ENCODE measurements at regions not wholly inside any gene's neighbourhood (a gene's known extent, or its start where the extent isn't known, plus 50 kb on each side); places are given as distances from the start of the nearest gene placed in this dataset.

DNA sequence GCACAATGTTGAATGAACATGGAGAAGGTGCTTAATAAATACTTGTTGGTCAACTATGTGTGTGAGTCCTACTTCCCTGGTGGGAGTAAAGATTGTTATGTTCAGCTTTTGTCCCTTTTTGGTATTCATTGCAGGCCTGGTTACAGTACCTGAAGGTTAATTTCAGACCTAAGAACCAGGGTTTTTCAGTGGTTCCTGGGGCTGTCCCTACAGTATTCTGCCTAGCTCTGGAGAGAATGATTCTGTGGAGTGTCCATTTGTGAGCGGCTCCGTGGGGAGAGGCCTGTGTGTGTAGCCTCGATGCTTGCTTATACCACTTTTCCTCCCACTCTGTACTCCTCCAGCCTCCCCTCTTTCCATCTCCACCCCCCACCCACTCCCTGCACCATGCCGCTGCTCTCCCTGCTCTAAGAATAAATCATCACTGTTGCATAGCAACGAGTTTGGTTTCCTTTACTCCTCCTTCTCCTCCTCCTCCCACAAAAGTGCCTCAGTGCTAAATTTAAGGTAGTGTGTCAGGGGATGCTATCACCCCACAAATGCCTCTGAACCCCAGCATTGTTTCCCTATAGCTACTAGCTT lies 150.6 kb upstream of the ROPN1 start:
- intact Hi-C loops (cut with DNase I), result no loop called here
- DNase-seq, result no peak
- 13 to 22% (median 20%) methylated on average over 5 of the region's 5 CpGs for WGBS, 3 donors
- Histone ChIP-seq H3K4me1 (ENCODE audit: insufficient read depth) (no peaks in the 10 kb centered on the region), H3K27me3 (no peaks in the 10 kb centered on the region), H3K4me3 (no peak overlapping the region), H3K27ac (no peak overlapping the region), H3K36me3 (no peaks in the 10 kb centered on the region), H3K9me3 (no peaks in the 10 kb centered on the region)
- no peak for TF ChIP-seq POLR2A (IDR thresholded peaks at IDR 0.05)
- TF ChIP-seq, protein P1, sequence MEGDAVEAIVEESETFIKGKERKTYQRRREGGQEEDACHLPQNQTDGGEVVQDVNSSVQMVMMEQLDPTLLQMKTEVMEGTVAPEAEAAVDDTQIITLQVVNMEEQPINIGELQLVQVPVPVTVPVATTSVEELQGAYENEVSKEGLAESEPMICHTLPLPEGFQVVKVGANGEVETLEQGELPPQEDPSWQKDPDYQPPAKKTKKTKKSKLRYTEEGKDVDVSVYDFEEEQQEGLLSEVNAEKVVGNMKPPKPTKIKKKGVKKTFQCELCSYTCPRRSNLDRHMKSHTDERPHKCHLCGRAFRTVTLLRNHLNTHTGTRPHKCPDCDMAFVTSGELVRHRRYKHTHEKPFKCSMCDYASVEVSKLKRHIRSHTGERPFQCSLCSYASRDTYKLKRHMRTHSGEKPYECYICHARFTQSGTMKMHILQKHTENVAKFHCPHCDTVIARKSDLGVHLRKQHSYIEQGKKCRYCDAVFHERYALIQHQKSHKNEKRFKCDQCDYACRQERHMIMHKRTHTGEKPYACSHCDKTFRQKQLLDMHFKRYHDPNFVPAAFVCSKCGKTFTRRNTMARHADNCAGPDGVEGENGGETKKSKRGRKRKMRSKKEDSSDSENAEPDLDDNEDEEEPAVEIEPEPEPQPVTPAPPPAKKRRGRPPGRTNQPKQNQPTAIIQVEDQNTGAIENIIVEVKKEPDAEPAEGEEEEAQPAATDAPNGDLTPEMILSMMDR (IDR thresholded peaks at IDR 0.05), result no peak
- no peak for TF ChIP-seq EP300 (IDR thresholded peaks at IDR 0.05)

DNA sequence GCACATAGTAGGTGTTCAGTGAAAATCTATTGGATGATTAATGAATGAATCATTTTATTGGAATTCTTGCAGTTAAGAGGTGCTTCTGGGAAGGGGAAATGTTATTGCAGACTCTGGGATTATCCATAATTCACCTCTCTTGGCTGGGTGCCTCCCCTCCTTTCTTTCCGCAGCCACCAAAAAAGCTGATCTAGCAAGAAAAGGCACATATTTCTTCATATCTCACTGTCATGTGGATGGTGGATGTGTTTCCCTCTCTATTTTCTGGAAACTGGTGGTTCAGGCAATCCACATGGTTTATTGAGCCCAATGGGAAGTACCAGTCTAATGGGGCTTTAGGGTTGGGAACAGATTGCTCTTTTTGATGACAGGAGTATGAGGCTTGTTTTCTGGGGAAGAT lies 151.1 kb upstream of the ROPN1 start:
- no peak overlapping the region for H3K27ac ChIP-seq
- no peaks in the 10 kb centered on the region for H3K9me3 ChIP-seq
- no peaks in the 10 kb centered on the region for H3K4me1 ChIP-seq (ENCODE audit: insufficient read depth)
- H3K27me3 ChIP-seq, result no peaks in the 10 kb centered on the region
- no peaks in the 10 kb centered on the region for H3K36me3 ChIP-seq
- TF ChIP-seq EP300 (IDR thresholded peaks at IDR 0.05), result no peak
- TF ChIP-seq POLR2A (IDR thresholded peaks at IDR 0.05), result no peak
- TF ChIP-seq, protein P1 (IDR thresholded peaks at IDR 0.05), result no peak
- intact Hi-C loops (cut with DNase I), result no loop called here
- DNase-seq, result no peak
- WGBS, 3 donors, result 36 to 63% (median 52%) methylated on average over 1 of the region's 1 CpG
- no peak overlapping the region for H3K4me3 ChIP-seq

DNA sequence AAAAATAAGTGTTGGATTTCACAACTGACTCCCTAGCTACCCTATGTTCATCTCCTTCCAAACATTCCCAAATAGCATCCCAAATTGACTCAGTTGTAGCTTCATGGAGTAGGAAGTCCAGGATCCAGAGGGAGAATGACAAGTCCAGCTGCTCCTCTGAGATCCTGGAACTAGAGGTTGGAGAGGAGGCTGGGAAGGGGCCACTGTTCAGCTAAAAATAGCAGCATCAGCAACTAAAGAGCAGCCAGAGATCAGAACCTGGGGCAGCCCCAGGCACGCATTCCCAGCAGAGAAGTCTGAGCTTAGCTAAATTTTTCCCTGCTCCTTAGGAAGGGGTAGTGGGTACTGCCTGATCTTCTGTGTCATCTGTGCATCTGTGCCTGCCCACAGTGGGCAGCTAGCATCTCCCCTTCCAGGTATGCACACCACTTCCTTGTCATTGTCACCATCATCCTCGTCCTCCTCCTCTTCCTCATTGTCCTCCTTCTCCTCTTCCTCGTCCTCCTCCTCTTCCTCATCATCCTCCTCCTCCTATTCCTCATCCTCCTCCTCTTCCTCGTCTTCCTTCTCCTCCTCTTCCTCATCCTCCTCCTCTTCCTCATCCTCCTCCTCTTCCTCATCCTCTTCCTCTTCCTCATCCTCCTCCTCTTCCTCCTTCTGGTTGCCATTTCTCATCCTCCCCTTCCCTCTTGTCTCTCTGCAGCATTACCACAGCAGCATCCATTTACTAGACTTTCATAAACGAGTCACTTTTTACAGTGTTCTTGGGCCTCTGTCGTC lies 152.3 kb upstream of the ROPN1 start:
- 78 to 90% (median 82%) methylated on average over 6 of the region's 6 CpGs for WGBS, 3 donors
- H3K27ac ChIP-seq, result no peak overlapping the region
- no peak overlapping the region for H3K4me3 ChIP-seq

DNA sequence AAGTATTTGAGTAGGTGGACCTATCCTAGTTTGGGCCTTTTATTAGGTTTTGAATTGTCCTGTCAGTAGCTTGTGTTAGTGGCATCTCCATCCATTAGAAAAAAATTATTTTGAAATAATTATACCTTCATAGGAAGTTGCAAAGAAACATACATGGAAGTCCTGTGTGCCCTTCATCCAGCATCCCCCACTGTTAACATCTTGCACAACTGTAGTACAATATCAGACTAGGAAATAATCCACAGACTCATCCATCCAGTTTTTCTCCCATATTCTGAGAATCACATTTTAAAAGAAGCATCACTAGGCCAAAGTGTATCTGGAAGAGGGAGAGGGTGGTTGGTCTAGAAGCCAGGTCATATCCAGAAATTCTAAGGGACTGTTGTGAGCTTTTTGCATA lies 155.5 kb upstream of the ROPN1 start:
- Histone ChIP-seq H3K27ac (no peak overlapping the region), H3K36me3 (no peaks in the 10 kb centered on the region), H3K9me3 (no peaks in the 10 kb centered on the region), H3K27me3 (no peaks in the 10 kb centered on the region), H3K4me3 (no peak overlapping the region), H3K4me1 (ENCODE audit: insufficient read depth) (no peaks in the 10 kb centered on the region)
- intact Hi-C loops (cut with DNase I), result no loop called here
- TF ChIP-seq EP300 (IDR thresholded peaks at IDR 0.05), result no peak
- TF ChIP-seq, protein P1 (IDR thresholded peaks at IDR 0.05), result no peak
- no peak for TF ChIP-seq POLR2A (IDR thresholded peaks at IDR 0.05)
- no peak for DNase-seq

More for the DNA sequence above, 152.3 kb upstream of the ROPN1 start:
- no peaks in the 10 kb centered on the region for H3K27me3 ChIP-seq
- H3K36me3 ChIP-seq, result no peaks in the 10 kb centered on the region
- H3K4me1 ChIP-seq (ENCODE audit: insufficient read depth), result no peaks in the 10 kb centered on the region
- TF ChIP-seq EP300 (IDR thresholded peaks at IDR 0.05) (no peak), POLR2A (IDR thresholded peaks at IDR 0.05) (no peak)
- TF ChIP-seq, protein P1 (IDR thresholded peaks at IDR 0.05), result no peak
- no peaks in the 10 kb centered on the region for H3K9me3 ChIP-seq
- DNase-seq, result no peak
- intact Hi-C loops (cut with DNase I), result no loop called here
